Head of caudate nucleus (tissue), 42 donors: ENCODE measurements at regions not wholly inside any gene's neighbourhood (a gene's known extent, or its start where the extent isn't known, plus 50 kb on each side); places are given as distances from the start of the nearest gene placed in this dataset.
A peak's percentile ranks its signal among the peaks of the same experiment; 100 is the strongest.

Experiments used
- DNase-seq, 42 donors: peaks; one replicate each; pipeline versions ENCODE4 v3.0.0 to v3.0.0-alpha.2; 2020 to 2021; ENCODE audit warnings: mixed read lengths in 7 of 42
- intact Hi-C: fragments of 100-400 bp; cut with DNase I; formaldehyde crosslinking; loops from one replicate; pipeline ENCODE4 v1.15.0; 2022

- DNase-seq, result peak in 3 of 42 donors; percentile 0 to 9 (median 1)
- intact Hi-C loops, result no loop called here
Observed at GRCh38 chr14:101231828-101232227, 328.3 kb upstream of the RTL1 start.

- intact Hi-C loops, result no loop called here
- DNase-seq, result peak in 6 of 42 donors; percentile 2 to 30 (median 8)
Observed at GRCh38 chr14:101232340-101233020, 328.8 kb upstream of the DIO3 start.

DNA sequence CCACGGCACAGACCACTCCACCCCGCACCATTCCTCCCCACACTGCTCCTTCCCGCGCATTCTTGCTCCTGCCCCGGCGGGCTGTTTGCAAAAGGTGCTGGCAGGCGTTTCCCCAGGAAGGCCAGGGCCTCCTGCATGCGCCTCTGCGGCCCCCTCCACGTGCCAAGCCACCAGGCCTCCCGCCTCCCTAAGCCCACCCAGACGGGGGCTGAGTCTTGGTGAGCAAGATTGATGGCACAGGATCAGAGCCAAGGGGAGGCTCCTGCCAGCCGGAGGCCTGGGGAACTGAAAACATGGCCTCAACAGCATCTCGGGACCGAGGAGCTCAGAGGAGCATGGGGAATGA, 328.3 kb upstream of the DIO3 start:
- peak in 5 of 42 donors; percentile 3 to 36 (median 15) for DNase-seq
- intact Hi-C loops, result no loop called here

GRCh38 chr14:101233391-101233790, 327.9 kb upstream of the DIO3 start:
- intact Hi-C loops, result no loop called here
- peak in 3 of 42 donors; percentile 4 to 10 (median 4) for DNase-seq

- intact Hi-C loops, result no loop called here
- peak in 4 of 42 donors; percentile 2 to 23 (median 4) for DNase-seq
Observed at GRCh38 chr14:101233808-101234207, 327.5 kb upstream of the DIO3 start.

DNA sequence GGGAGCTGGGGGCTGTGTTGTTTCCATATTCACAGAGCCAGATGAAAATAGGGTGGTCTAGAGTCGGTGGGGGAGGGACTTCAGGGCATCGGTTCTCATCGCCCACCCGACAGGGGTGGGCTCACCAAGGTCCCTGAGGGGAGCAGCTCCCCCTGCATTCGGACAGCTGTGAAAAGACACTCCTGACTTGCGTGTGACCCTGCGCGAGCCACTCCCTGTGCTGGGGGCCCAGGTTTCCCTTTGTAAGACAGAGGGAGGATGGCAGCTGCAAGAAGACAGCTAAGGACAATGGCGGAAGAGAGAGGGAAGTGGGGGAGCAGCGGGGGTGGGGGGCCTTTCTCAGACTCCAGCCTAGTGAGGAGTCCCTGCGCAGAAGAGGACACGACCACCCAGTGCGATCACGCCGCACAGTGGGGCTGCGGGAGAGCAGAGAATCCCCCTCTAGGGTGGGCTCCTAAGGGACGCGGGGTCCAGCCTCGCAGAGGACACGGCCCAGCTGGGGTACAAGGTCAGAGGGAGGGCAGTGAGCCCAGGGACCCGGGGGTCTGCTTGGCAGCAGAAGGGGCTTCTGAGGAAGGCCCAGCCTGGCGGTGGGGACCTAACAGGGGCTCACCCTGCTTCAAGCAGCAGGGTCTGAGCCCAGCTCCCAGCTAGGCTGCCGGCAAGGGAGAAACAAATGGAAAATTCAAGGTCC, 326.9 kb upstream of the DIO3 start:
- intact Hi-C loops, result no loop called here
- peak in 4 of 42 donors; percentile 4 to 29 (median 10) for DNase-seq

GRCh38 chr14:101234999-101235334, 326.3 kb upstream of the DIO3 start:
- peak in 1 of 42 donors; percentile 8 for DNase-seq

DNA sequence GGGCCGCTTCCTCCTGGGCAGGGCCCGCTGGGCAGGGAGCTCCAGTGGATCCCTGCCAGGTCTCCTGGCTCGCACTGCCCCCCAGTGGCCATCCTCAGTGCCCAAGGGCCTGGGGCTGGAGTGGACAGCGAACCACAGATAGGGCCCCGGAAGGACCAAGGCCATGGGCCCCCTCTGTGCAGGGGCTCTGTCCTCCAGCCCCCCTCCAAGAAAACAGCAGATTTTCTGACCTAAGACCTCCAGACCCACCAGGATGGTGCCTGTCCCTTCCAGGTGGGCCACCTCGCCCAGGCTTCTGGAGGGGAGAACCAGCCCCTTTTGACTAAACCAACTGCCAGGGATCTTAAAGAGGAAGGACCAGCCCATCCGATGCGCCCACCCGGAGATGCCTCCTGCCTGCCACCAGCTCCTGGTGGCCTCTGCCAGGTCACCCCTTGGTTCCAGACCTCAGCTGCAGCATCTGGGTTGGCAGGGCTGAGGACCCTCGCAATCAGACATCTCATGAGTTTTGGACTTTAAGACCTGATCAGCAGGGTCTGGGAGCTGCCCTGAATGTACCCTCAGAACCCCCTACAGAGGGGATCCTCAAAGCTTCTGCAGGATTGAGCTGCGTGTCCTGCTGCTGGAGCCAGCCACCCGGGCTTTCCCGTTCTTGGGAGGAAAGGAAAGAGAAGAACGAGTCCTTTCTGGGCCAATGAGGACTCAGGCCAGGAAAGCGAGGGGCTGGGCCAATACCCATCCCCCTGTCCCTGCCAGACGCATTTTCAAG, 325.8 kb upstream of the DIO3 start:
- DNase-seq, result peak; percentile 21 to 84 (median 67)
- intact Hi-C loops, result no loop called here

More at GRCh38 chr14:101234999-101235334, 326.3 kb upstream of the DIO3 start:
- intact Hi-C loops, result no loop called here

DNA sequence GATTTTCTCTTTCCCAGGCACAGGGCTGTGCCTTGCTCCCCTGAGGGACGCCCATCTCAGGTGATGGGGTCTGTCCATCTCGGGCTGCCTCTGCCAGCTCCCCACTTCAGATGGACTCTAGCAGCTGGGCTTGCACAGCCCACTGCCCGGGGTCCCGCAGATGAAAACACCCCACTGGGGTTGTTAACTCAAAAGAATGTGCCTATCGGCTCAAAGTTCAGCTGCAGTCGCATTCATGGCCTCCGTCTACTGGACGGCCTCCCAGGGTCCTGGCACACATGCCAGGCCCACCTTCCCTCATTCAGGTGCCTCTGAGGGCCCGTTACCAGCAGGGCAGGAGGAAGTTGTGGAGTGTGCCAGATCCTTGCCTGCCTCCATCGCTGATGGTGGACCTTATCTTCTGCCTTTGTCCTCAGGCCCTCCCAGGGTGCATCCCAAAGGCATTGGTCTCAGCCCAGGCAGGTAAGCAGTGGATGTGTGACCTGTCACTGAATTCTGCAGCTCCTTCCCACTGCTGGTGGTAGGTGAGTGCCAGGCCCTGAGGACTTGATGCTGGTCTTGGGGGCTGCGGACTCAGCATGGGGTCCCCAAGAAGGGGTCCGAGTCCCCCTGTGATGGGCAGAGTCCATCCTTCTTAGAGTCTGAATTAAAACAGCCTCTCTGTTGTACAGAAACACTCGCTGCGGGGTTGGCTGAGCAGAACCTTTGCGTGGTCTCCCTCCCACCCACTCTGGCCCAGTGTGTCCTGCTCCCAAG, 324.6 kb upstream of the DIO3 start:
- peak in 3 of 42 donors; percentile 5 to 37 (median 6) for DNase-seq
- intact Hi-C loops, result no loop called here

DNA sequence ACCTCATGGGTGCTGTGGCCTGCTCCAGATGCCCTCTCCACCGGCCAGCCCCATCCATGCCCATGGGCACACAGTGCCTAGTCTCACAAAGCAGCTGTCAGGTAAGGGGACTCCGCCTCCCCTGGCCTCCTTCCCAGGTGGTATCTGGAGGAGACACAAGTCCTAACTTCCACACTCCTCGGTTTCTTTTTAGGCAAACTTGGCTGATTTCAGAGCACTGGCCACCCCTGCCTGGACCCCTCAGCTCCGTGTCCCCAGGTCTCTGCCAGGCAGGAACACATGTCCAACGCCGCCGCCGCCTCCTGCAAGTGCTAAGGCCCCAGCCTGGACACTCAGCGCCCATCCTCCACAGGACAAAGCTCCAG, 324.1 kb upstream of the DIO3 start:
- intact Hi-C loops, result no loop called here

GRCh38 chr14:101239065-101239464, 322.2 kb upstream of the DIO3 start:
- intact Hi-C loops, result no loop called here
- DNase-seq, result peak in 4 of 42 donors; percentile 1 to 29 (median 7)

More for the DNA sequence above, 324.1 kb upstream of the DIO3 start:
- DNase-seq, result peak in 1 of 42 donors; percentile 28

GRCh38 chr14:101241147-101241546, 320.1 kb upstream of the DIO3 start:
- intact Hi-C loops, result no loop called here
- DNase-seq, result peak in 1 of 42 donors; percentile 2

- peak in 5 of 42 donors; percentile 2 to 27 (median 7) for DNase-seq
- intact Hi-C loops, result no loop called here
Observed at GRCh38 chr14:101241807-101242278, 319.5 kb upstream of the DIO3 start.

GRCh38 chr14:101242442-101243385, 318.6 kb upstream of the DIO3 start:
- intact Hi-C loops, result no loop called here
- DNase-seq, result peak in 10 of 42 donors; percentile 1 to 31 (median 8)

DNA sequence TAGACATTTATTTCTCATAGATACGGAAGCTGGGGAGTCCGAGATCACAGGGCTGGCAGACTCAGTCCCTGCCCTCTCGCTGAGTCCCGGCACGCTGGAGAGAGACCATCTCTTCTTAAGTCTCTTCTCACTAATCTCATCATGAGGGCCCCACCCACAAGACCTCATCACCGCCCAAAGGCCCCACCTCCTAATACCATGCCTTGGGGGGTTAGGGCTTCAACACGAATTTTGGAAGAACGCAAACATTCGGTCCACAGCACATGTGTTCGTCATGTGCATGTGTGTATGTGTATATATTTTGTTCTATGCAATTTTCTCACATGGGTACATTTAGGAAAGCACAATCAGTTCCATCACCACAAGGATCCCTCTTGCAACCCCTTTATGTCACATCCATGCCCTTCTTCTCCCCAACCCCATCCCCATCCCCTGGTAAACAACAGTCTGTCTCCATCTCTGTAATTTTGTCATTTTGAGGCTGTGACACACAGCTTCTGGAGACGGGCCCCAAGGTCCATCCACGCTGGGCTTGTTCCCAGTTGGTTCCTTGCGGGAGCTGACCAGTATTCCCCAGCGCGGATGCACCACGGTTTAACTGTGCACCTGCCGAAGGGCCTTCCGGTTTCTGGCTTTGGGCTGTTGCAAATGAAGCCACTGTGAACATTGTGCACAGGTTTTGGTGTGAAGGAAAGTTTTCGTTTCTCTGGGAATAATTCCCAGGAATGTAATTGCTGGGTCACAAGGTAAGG, 317.5 kb upstream of the DIO3 start:
- DNase-seq, result peak in 8 of 42 donors; percentile 2 to 30 (median 4)
- intact Hi-C loops, result no loop called here

DNA sequence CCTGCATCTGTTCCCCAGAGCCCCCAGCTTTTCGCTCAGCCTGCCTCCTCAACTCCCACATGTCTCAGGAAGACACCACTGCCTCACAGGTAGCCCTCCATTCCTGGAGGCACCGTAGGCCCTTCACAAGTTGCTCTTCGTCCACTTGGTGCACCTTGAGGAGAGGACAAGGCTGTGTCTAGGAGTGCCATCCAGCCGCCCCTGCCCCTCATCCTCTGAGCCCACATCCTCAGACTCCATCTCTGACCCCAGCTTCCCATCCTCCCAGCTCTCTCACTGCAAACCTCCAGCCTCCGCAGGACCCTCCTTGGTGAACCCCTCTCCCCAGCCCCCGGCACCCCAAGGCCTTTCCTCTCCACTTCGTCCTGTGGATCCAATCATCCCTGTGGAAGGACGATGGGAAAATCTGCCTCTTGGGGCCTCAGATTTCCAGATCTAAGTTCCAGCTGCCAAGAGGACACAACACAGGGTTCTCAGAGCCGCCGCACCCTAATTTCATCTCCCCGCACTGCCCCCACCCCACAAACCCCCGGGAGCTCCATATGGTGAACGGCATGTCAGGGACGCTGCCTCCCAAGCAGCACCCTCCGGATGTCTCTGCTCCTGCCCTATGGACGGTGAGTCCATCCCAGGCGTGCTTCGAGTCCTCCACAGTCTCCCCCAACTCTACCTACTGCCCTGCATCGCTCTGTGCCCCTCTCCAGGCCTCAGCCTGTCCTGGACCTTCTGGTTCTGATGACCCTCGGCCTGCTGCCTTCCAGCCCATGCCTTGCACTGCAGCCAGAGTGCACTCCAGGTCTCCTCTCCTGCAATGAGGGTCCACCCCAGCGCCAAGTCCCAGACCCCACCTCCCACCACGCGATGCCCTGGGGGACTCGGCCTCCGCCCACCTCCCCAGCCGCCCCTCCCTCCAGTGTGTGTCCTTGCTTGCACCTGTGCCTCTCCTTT, 314.1 kb upstream of the DIO3 start:
- peak in 10 of 42 donors; percentile 1 to 23 (median 9) for DNase-seq

More for the DNA sequence above, 314.1 kb upstream of the DIO3 start:
- intact Hi-C loops, result no loop called here
